NCI-H345 treated with DMSO at 0.1 percent for 48 hours (cell line): ENCODE measurements at regions not wholly inside any gene's neighbourhood (a gene's known extent, or its start where the extent isn't known, plus 50 kb on each side); places are given as distances from the start of the nearest gene placed in this dataset.

Experiments
- DNase-seq: peaks from one replicate; lab custom pipeline; 2025; ENCODE audit not compliant: unreplicated experiment; lab: John Stamatoyannopoulos, UW

GRCh38 chr3:78140866-78141265 lies 1101.0 kb downstream of the ROBO2 start:
- no peak for DNase-seq

GRCh38 chr3:78141269-78141668 lies 1101.4 kb downstream of the ROBO2 start:
- no peak for DNase-seq

DNA sequence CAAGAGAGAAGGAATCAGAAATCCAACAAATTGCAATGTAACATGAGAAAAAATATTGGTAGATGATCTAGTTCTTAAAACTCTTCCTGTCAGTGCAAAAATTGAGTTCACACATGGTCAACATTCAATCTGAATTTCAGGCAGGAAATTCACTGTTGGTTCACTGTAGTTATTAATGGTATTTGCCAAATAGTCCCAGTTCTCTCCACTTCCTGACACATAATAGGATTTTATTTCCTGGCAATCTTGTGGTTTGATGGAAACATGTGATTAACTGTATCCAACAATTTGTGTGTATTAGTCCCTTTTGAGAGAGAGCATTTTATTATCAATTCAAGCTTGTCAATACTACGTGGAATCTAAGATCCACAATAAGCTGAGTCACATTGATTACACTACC lies 1103.1 kb downstream of the ROBO2 start:
- no peak for DNase-seq

DNA sequence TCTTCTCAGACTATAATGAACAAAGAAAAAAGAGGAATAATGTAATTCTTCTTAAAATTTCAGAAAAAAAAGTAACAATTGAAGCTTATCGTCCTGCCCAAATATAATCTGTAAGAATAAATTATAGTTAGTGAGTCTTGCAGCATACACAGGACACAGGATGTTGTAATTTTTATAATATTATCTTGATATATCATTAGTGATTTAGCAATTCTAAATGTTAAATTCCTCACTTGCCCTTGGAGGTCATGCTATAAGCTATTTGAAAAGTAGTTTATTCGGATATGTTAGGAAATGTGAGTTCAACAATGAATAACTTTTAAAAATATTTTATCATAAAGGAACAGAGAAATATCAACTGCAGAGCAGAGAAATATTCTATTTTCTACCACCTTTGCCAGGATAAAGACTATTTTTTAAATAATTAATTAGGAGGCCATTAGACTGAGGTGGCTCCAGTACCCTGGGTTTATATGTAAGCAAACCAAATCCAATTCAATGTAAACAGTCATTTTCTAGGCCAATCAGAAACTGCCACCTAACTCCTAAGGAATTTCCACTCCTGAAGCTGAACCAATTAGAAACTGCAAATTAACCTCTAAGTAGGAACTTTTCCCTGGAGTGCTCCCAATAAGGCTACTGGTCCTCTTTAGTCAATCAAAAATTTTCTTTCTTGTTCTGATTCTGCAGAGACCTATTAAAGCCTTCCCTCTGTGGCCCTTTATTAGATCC lies 1109.3 kb downstream of the ROBO2 start:
- DNase-seq = no peak

DNA sequence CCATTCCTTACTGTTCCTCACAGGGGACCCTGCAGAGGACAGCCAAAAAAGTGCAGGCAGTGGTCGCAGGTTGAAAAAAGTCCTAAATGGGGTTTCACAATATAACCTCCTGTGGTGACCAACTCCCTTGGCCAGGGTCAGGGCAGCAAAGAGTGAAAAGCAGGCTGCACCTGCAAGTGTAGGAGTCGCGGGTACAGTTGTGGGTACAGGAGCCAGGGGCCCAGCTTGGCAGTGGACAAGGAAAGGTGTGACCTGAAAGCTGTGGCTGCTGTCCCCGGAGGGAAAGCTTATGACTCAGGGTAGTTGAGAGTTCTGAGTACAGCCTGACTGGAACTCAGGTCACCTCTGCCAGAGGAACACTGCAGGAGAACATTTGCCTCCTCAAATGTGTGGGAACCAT lies 1114.1 kb downstream of the ROBO2 start:
- no peak for DNase-seq

DNA sequence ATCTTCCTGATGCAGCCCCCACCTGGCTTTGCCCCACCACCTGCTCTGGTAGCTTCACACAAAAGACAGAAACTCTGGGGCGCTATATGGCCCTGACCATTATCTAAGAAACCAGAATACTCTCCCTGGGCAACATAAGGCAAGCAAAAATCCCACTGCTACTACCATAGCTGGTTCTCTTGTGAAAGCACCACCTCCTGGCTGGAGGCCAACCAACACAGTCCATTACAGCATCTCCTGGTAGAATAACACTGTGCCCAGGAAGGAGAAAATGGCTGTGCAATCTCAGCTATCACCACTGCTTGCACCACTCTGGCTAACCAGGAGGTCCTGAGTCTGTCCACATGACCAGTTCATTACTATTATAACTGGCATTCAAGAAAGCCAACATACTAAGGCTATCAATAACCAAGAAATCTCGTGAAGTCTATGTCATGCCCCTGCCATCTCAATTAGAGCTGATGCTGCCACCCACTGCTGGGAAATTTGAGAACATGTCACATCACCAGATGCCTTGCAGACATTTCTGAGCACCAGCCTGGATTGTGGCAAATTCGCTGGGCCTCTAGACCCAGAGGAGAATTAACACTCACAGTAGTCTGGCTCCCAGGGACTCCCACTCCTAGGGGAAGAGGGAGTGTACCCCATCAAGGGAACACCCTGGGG lies 1114.8 kb downstream of the ROBO2 start:
- no peak for DNase-seq

- no peak for DNase-seq
Measured at GRCh38 chr3:78161736-78162135, 1121.8 kb downstream of the ROBO2 start.

DNA sequence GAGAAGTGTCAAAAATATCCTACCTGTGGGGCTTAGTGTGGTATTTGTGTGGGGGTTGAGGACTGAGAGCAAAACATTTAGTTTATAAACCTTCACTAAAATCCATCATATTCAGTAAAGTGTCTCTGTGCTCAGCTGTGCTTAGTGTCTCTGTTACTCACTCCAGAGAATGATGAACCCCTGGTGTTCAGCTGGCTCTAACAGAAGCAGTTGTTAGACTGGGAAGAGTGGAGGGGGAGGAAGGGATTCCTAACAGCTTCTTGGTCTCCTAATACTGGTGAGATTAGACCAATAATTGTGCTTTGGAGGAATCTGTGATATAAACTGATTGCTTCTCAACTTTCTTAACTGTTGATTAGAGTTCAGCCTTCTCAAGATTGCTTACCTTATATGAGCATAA lies 1123.5 kb downstream of the ROBO2 start:
- no peak for DNase-seq

DNA sequence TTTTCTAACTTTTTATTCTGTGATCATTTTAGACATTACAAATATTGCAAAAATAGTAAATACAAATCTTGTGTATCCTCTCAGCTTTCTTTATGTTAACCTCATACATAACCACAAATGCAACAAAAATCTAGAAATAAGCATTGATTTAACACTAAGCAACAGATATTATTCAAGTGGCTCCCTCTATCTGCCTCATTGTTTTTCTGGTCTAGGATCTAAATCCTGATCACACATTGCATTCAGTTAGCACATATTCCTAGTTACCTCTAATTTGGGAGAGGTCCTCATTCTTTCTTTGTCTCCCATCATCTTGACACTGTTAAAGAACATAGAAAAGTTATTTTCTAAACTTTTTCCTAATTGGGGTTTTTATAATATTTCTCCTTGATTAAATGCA lies 1126.0 kb downstream of the ROBO2 start:
- DNase-seq = no peak

GRCh38 chr3:78174821-78175220 lies 1134.9 kb downstream of the ROBO2 start:
- DNase-seq = no peak

- no peak for DNase-seq
Measured at GRCh38 chr3:78176869-78177268, 1137.0 kb downstream of the ROBO2 start.

DNA sequence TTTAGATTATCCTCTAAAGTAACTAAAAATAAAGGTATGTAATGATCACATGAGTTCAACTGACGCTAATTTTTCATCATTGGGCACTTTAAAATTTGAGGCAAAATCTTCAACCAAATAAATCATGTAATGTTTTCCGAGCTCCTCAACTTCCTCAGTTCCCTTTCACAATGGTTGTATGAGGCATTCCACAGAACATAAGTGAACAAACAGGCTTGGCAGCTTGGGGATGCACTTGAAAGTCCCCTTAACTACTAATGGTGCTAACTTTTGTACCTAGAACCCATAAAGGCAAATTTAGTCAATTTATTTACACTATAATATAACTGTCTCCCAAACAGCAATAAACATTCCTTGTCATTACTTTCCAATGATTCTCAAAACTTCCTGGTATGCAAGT lies 1137.9 kb downstream of the ROBO2 start:
- no peak for DNase-seq

DNA sequence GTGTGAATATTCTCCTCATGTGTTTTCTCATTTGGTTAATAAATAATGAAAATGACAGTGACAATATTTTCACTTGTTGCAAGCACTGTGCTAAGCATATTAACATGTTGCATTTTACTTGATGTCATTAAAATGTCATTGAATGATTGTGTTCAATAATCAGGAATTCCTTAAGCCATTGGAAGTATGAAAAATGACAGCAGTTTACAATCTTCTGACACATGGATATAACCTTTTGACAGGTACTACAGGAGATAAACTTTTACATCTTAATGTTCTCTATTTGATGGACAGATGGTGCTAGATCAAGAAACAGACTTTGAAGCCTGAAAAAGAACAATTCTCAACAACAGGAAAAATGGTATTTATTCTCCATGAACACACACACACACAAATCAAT lies 1138.3 kb downstream of the ROBO2 start:
- DNase-seq = no peak

DNA sequence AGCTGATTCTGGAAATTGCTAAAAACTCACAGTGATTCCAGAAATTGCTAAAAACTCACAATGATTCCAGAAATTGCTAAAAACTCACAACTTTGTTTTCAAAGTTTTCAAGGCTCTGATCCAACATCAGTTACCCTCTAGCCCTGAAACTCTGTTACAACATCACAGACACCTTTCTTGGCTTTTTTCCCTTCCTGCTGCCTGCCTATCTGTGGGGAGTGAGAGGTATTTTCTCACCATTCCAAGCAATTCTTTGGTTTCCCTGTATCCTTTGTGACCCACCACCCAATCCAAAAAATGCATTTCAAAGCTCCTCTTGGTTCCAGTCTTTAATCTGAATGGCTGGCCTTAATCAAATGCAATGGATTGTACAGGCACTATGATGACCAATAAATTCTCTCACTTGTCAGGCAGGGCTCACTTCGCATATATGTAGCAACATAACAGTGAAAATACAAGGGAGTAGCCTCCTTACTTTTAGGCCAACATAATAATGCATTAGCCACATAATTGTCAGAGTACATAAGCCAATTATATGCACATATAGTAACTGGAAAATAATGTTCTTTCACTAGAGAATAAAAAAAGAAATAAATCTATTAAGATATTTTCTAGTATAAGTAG lies 1139.0 kb downstream of the ROBO2 start:
- DNase-seq = no peak

GRCh38 chr3:78183906-78184599 lies 1144.2 kb downstream of the ROBO2 start:
- DNase-seq = peak; percentile 68

DNA sequence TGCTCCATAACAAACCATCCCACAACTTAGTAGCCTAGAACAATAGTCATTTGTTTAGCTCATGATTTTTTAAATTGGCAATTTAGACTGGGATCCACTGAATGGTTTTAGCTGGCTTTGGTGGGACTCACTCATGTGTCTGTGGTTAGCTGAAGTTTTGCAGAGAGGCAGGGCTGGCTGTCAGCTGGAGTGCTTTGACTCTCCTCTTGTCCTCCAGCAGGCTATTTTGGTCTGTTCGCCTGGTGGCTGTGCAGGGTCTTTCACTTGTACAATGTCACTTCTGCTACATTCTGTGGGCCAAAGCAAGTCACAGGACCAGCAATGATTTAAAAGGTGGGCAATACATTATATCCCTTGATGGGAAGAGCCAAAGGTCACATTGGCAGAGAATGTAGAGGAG lies 1146.5 kb downstream of the ROBO2 start:
- DNase-seq = no peak

- no peak for DNase-seq
Measured at GRCh38 chr3:78201091-78201490, 1161.2 kb downstream of the ROBO2 start.

DNA sequence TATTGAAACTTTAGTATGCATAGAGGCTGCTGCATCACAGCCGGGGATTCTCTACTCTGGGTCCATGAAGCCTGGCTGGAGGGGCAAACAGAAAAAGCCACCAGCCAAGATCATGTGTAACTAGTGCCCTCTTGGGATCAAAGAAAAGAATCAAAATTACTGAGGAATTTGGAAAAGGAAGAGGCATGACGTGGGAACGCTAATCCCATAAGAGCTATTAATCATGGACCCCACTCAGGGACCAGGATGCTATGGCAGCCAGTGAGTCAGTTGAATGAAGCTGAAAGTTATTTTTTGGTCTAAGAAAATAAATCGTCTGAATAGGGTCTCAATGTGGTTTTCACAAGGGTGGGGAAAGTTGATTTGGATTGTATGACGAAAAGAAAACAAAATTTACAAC lies 1165.1 kb downstream of the ROBO2 start:
- DNase-seq = no peak

DNA sequence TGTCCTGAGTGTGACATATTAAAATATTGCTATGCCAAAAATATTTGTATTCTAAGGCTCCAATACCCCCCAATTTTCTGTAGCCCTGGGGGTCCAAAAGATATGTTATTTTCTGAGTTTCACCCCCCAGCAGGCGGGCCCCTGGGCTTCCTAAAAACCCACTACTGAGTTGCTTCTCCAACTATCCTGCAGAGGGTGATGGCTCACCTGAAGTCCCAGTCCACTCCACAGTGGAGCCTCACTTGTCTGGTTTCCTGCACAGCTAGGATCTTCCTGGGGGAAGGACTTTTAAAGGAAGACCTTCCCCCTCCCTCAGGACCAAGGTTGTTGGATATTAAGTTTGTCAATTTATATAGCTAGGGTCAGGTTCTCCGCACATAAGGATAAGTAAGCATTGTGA lies 1181.4 kb downstream of the ROBO2 start:
- DNase-seq = no peak

- DNase-seq = no peak
Measured at GRCh38 chr3:78221796-78222195, 1181.9 kb downstream of the ROBO2 start.

GRCh38 chr3:78235841-78236240 lies 1195.9 kb downstream of the ROBO2 start:
- DNase-seq = no peak

DNA sequence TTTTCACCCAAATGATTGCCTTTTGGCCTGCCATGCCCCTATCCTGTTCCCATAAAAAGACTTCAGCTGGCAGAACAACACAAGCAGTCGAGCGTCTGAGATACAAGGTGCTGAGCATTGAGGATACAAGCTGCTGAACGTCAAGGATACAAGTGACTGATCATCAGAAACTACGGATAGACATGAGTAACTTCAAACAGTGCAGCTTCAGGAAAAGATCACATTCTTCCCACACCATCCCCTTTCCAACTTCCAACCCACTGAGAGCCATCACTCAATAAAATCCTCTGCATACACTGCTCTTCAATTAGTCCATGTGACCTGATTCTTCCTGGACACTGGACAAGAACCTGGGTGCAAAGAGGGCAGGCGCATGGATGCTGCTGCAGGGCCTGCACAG lies 1198.9 kb downstream of the ROBO2 start:
- DNase-seq = no peak
